Panc1 (cell line): ENCODE measurements at regions not wholly inside any gene's neighbourhood (a gene's known extent, or its start where the extent isn't known, plus 50 kb on each side); places are given as distances from the start of the nearest gene placed in this dataset.

ENCODE experiments used
- ATAC-seq: fragments of 200-7000 bp; cut with Tn5 transposase; 2 replicates; pipeline ENCODE4 v1.9.1; 2020; ENCODE audit warnings: mild to moderate bottlenecking, moderate library complexity
- BruUV-seq: library from RNA; stranded (reverse); fragments of 400-500 nt; replicated peaks from 2 replicates; lab custom pipeline; 2021; lab: Mats Ljungman, UMichigan
- CTCF ChIA-PET: fragments of 300-600 bp; sonication (Branson Sonifier 250); formaldehyde crosslinking; loops from one replicate; lab custom pipeline; 2022; ENCODE audit warnings: antibody characterized with exemption; lab: Charles Lee
- POLR2A ChIA-PET: fragments of 300-600 bp; sonication (Branson Sonifier 250); formaldehyde crosslinking; loops from one replicate; lab custom pipeline; 2022; ENCODE audit warnings: antibody characterized with exemption; lab: Charles Lee
- DNase-seq: peaks from one replicate; pipeline ENCODE4 v3.0.0-alpha.2; 2010; ENCODE audit warnings: low read depth, low spot score
- H3K27ac ChIP-seq: 2 replicates; pipeline ENCODE4 v1.5.1; 2011; ENCODE audit warnings: mild to moderate bottlenecking, low read length, inconsistent platforms
- H3K27me3 ChIP-seq: fragments of 200-500 bp; sonication (Bioruptor generic); 2 replicates; pipeline ENCODE4 v1.6.0; 2014; ENCODE audit warnings: low read length, inconsistent platforms; ENCODE audit not compliant: control insufficient read depth, insufficient read depth
- H3K36me3 ChIP-seq: fragments of 200-500 bp; sonication (Bioruptor generic); 2 replicates; pipeline ENCODE4 v1.5.1; 2014; ENCODE audit warnings: inconsistent platforms, mild to moderate bottlenecking, low read length, moderate library complexity; ENCODE audit not compliant: control insufficient read depth, insufficient read depth
- H3K4me1 ChIP-seq: 2 replicates; pipeline ENCODE4 v1.5.1; 2011; ENCODE audit warnings: inconsistent platforms, mild to moderate bottlenecking, low read length, moderate library complexity; ENCODE audit not compliant: control insufficient read depth, insufficient read depth
- H3K4me3 ChIP-seq, 2 experiments: 2 replicates each; pipeline ENCODE4 v1.5.1; 2011 to 2012; ENCODE audit warnings: low read depth in 2 of 2, low read length in 2 of 2, mild to moderate bottlenecking in 2 of 2, inconsistent platforms in 1 of 2, moderate library complexity in 1 of 2
- H3K9me3 ChIP-seq: fragments of 200-500 bp; sonication (Bioruptor generic); 2 replicates; pipeline ENCODE4 v1.5.1; 2014; ENCODE audit warnings: low read depth, mild to moderate bottlenecking, inconsistent platforms, low read length, moderate library complexity; ENCODE audit not compliant: control insufficient read depth, insufficient read depth
- POLR2AphosphoS5 ChIP-seq: IDR thresholded peaks from 2 replicates; pipeline ENCODE4 v1.6.1; 2012; ENCODE audit warnings: mild to moderate bottlenecking, low read depth, low read length, moderate library complexity
- SIN3A ChIP-seq: IDR thresholded peaks from 2 replicates; pipeline ENCODE4 v1.6.1; 2012; ENCODE audit warnings: low read depth, mild to moderate bottlenecking, low read length, moderate library complexity, borderline replicate concordance; ENCODE audit not compliant: insufficient read depth
- TCF7L2 ChIP-seq: IDR thresholded peaks from 2 replicates; pipeline ENCODE4 v1.6.1; 2011; ENCODE audit warnings: mild to moderate bottlenecking, low read depth, low read length, inconsistent platforms
- in situ Hi-C: cut with HindIII; loops from 2 replicates; pipeline ENCODE4 v1.10.0; 2016; ENCODE audit warnings: low sequenced_read_pairs, low pct_unique_long_range_greater_than_20kb
- intact Hi-C: fragments of 100-400 bp; cut with micrococcal nuclease; formaldehyde crosslinking; loops from one replicate; pipeline ENCODE4 v1.10.0; 2022; ENCODE audit not compliant: unreplicated experiment
- TF ChIP-seq, protein P1 (sequence below), 2 experiments: IDR thresholded peaks; 2 replicates each; pipeline ENCODE4 v1.6.1; 2011 to 2012; ENCODE audit warnings: low read depth in 2 of 2, control low read depth in 1 of 2, low read length in 1 of 2, mild to moderate bottlenecking in 1 of 2, moderate library complexity in 1 of 2; ENCODE audit not compliant: insufficient read depth in 1 of 2
- TF ChIP-seq, protein P2 (sequence below): fragments of 450-650 bp; IDR thresholded peaks from 2 replicates; pipeline ENCODE4 v1.5.1; 2017; ENCODE audit warnings: mild to moderate bottlenecking

- POLR2A ChIA-PET, result no interaction called here
- TF ChIP-seq, protein P1, sequence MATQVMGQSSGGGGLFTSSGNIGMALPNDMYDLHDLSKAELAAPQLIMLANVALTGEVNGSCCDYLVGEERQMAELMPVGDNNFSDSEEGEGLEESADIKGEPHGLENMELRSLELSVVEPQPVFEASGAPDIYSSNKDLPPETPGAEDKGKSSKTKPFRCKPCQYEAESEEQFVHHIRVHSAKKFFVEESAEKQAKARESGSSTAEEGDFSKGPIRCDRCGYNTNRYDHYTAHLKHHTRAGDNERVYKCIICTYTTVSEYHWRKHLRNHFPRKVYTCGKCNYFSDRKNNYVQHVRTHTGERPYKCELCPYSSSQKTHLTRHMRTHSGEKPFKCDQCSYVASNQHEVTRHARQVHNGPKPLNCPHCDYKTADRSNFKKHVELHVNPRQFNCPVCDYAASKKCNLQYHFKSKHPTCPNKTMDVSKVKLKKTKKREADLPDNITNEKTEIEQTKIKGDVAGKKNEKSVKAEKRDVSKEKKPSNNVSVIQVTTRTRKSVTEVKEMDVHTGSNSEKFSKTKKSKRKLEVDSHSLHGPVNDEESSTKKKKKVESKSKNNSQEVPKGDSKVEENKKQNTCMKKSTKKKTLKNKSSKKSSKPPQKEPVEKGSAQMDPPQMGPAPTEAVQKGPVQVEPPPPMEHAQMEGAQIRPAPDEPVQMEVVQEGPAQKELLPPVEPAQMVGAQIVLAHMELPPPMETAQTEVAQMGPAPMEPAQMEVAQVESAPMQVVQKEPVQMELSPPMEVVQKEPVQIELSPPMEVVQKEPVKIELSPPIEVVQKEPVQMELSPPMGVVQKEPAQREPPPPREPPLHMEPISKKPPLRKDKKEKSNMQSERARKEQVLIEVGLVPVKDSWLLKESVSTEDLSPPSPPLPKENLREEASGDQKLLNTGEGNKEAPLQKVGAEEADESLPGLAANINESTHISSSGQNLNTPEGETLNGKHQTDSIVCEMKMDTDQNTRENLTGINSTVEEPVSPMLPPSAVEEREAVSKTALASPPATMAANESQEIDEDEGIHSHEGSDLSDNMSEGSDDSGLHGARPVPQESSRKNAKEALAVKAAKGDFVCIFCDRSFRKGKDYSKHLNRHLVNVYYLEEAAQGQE (IDR thresholded peaks at IDR 0.05; ENCODE audit: insufficient read depth in 1 of 2, low read depth in 2 of 2, low read length in 1 of 2), result no peak
- no peak for TF ChIP-seq TCF7L2
- no peak for TF ChIP-seq SIN3A
- TF ChIP-seq POLR2AphosphoS5, result no peak
- TF ChIP-seq, protein P2, sequence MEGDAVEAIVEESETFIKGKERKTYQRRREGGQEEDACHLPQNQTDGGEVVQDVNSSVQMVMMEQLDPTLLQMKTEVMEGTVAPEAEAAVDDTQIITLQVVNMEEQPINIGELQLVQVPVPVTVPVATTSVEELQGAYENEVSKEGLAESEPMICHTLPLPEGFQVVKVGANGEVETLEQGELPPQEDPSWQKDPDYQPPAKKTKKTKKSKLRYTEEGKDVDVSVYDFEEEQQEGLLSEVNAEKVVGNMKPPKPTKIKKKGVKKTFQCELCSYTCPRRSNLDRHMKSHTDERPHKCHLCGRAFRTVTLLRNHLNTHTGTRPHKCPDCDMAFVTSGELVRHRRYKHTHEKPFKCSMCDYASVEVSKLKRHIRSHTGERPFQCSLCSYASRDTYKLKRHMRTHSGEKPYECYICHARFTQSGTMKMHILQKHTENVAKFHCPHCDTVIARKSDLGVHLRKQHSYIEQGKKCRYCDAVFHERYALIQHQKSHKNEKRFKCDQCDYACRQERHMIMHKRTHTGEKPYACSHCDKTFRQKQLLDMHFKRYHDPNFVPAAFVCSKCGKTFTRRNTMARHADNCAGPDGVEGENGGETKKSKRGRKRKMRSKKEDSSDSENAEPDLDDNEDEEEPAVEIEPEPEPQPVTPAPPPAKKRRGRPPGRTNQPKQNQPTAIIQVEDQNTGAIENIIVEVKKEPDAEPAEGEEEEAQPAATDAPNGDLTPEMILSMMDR, result no peak
- CTCF ChIA-PET, result no interaction called here
- in situ Hi-C loops (no loop called here), intact Hi-C loops (no loop called here)
- no TSS peak for BruUV-seq
- Histone ChIP-seq H3K36me3 (no peaks in the 10 kb centered on the region), H3K4me1 (no peaks in the 10 kb centered on the region), H3K9me3 (no peaks in the 10 kb centered on the region), H3K4me3 (no peak overlapping the region), H3K27ac (no peak overlapping the region), H3K27me3 (no peaks in the 10 kb centered on the region)
- DNase-seq (no peak), ATAC-seq (no peak)
Observed at GRCh38 chr4:152029631-152030030, 268.8 kb upstream of the GATB start.

- in situ Hi-C loops, result no loop called here
- Histone ChIP-seq H3K9me3 (no peaks in the 10 kb centered on the region), H3K36me3 (no peaks in the 10 kb centered on the region), H3K4me1 (no peaks in the 10 kb centered on the region), H3K27ac (no peak overlapping the region), H3K27me3 (no peaks in the 10 kb centered on the region), H3K4me3 (no peak overlapping the region)
- POLR2A ChIA-PET, result no interaction called here
- CTCF ChIA-PET, result no interaction called here
- DNase-seq, result no peak
- no peak for ATAC-seq
- intact Hi-C loops, result no loop called here
- TF ChIP-seq, protein P2, result no peak
- TF ChIP-seq, protein P1 (IDR thresholded peaks at IDR 0.05; ENCODE audit: insufficient read depth in 1 of 2, low read depth in 2 of 2, low read length in 1 of 2), result no peak
- TF ChIP-seq POLR2AphosphoS5 (no peak), TCF7L2 (no peak), SIN3A (no peak)
- no TSS peak for BruUV-seq
Observed at GRCh38 chr4:152028131-152028530, 267.3 kb upstream of the GATB start.
